Suppressor macrophage treated with lipopolysaccharide for 4 hours (primary cell): ENCODE measurements at regions not wholly inside any gene's neighbourhood (a gene's known extent, or its start where the extent isn't known, plus 50 kb on each side); places are given as distances from the start of the nearest gene placed in this dataset.
"Not testable (repeated sequence)": the region's sequence is repeated elsewhere in the genome, so short reads cannot be mapped to it uniquely, and the experiment has no call there.

Source experiments
- DNase-seq: peaks from one replicate; pipeline ENCODE4 v3.0.0-alpha.2; 2020

DNA sequence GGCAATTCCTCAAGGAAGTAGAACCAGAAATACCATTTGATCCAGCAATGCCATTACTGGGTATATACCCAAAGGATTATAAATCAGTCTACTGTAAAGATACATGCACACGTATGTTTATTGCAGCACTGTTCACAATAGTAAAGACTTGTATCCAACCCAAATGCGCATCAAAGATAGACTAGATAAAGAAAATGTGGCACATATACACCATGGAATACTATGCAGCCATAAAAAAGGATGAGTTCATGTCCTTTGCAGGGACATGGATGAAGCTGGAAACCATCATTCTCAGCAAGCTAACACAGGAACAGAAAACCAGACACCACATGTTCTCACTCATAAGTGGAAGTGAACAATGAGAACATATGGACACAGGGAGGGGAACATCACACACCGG lies 130.0 kb upstream of the HS3ST4 start:
- not testable (repeated sequence) for DNase-seq

DNA sequence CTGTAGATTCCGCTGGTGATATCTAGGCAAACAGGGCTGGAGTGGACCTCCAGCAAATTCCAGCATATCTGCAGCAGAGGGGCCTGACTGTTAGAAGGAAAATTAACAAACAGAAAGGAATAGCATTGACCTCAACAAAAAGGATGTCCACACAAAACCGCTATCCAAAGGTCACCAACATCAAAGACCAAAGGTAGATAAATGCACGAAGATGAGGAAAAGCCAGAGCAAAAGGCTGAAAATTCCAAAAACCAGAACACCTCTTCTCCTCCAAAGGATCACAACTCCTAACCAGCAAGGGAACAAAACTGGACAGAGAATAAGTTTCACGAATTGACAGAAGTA lies 134.8 kb upstream of the HS3ST4 start:
- not testable (repeated sequence) for DNase-seq

- DNase-seq, result not testable (repeated sequence)
Measured at GRCh38 chr16:25556289-25556967, 135.3 kb upstream of the HS3ST4 start.

- DNase-seq, result no peak
Measured at GRCh38 chr16:25553711-25554436, 137.9 kb upstream of the HS3ST4 start.

GRCh38 chr16:25550647-25551046 lies 141.1 kb upstream of the HS3ST4 start:
- no peak for DNase-seq

- DNase-seq, result no peak
Measured at GRCh38 chr16:25546791-25547190, 145.0 kb upstream of the HS3ST4 start.

DNA sequence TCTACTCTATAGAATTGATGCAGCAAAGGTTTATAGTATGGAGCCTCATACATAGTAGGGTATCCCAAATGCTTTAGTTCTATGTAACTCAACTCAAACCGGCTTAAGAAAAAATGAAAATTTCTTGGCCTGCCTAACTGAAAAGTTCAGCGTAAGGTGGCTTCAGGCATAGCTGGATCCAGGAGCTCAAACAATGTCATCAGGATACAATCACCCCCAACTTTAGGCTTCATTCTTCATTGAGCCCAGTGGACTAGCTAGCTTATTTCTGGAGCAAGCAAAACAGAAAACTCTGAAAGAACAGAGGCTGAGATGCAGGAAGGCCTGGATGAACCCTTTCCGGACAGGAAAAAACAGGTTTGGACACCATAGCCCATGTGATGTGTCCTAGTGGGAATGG lies 147.5 kb upstream of the HS3ST4 start:
- no peak for DNase-seq

GRCh38 chr16:25542306-25542705 lies 149.5 kb upstream of the HS3ST4 start:
- DNase-seq, result no peak

DNA sequence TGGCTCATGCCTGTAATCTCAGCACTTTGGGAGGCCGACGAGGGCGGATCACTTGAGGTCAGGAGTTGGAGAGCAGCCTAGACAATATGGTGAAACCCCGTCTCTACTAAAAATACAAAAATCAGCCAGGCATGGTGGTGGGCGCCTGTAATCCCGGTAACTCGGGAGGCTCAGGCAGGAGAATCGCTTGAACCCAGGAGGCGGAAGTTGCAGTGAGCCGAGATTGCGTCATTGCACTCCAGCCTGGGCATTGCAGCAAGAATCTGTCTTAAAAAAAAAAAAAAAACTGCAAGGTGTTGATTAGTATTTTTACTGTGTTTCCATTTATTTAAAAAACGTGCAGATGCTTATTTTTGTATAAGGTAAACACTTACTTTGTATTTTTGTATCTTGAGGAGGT lies 152.0 kb upstream of the HS3ST4 start:
- not testable (repeated sequence) for DNase-seq

- DNase-seq, result no peak
Measured at GRCh38 chr16:25523183-25523582, 168.6 kb upstream of the HS3ST4 start.

DNA sequence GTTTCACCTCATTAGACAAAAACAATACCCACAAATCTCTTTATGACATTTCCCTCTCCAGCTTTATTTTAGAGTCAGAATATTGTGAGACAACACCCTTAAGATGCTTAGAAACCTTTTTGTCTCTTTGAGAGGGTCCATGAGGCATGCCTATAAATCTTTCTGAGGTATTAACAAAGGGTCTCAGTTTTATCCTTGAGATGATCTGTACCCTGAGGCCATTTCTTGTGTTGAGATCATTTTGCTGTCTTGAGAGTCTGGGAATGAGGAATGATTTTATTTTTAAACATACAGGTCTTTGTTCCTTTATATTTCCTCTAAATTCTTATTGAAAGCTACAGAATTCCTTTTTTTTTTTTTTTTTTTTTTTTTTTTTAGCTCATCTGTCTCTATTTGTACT lies 179.7 kb upstream of the HS3ST4 start:
- DNase-seq, result no peak

GRCh38 chr16:25509456-25509855 lies 182.3 kb upstream of the HS3ST4 start:
- no peak for DNase-seq

DNA sequence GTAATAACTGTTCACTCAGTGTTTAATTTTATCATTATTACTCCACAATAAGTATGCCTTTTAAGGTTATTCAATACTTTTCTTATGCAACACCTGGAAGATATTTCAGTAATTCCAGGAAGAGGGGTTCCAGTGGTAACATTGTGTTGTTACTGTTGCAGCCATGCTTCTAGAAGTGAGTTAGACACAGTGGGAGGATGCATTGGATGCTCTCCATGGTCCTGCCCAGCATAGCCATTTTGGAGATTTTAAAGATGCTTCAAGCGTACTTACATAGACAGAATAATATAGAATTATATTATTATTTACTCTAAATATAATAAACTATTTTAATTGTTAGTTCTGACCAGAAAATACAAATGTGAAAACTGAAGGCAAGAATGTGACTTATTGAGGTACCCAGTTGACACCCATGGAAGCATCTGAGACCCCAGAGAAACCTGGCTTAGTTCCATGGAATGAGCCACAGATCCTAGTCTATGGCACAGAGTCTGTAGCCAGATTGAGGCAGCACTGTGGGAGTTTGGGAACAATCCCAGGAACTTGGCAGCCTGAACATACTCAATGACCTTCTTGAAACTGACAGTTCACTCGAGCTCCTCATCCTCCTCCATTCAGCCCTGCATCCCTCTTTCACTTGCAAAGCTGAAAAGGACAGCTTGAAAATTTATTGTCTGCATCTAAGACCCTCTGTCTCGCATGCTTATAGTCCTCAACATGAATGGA lies 190.1 kb upstream of the HS3ST4 start:
- DNase-seq, result no peak

GRCh38 chr16:25494292-25494691 lies 197.5 kb upstream of the HS3ST4 start:
- no peak for DNase-seq

DNA sequence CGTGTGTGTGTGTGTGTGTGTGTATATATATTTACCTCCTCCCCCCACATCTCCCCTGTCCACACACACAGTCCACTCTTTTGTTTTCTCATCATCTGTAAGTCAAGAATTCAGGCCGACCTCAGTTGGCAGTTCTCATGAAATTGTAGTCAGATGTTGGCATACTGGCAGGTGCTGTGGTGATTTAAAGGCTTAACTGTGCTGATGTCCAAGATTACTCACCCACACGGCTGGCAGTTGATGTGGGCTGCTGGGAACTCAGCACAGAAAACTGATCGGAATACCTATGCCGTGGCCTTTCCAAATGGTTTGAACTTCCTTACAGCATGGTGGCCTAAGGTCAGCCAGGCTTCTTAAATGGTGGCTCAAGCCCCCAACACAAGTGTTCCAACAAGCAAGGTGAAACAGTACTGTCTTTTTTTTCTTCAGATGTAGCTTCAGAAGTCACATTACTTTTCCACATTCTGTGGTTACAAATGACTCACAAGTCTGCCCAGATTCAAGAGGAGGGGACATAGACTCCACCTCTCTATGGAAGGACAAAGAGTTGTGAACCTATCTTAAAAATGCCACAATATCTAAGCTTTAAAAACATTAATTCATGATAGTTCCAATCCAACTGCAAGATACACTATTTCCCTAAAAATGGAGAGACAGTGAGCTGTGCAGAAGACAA lies 198.5 kb upstream of the HS3ST4 start:
- no peak for DNase-seq

GRCh38 chr16:25488435-25488834 lies 203.3 kb upstream of the HS3ST4 start:
- no peak for DNase-seq

- no peak for DNase-seq
Measured at GRCh38 chr16:25487888-25488287, 203.9 kb upstream of the HS3ST4 start.

DNA sequence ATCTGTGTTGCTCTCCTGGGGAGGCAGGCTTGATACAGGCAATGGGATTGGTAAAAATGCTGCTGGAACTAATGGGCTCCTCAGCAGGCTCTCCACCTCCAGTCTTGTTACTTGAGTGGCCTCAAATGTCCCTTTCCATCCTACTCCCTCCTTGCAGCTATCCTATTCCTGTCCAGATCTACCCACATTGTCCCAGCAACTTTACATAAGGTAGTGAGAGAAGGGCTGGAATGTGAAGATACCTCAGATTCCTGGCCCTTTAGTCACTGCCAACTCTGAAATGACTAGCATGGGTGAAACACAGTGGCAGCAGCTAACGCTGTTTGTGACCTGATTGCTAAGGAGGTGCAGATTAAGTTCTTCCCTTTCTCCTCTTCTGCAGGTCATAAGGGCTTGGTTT lies 210.1 kb upstream of the HS3ST4 start:
- no peak for DNase-seq

- no peak for DNase-seq
Measured at GRCh38 chr16:25478476-25478875, 213.3 kb upstream of the HS3ST4 start.

GRCh38 chr16:25464058-25464457 lies 206.4 kb upstream of the ZKSCAN2 start:
- no peak for DNase-seq

DNA sequence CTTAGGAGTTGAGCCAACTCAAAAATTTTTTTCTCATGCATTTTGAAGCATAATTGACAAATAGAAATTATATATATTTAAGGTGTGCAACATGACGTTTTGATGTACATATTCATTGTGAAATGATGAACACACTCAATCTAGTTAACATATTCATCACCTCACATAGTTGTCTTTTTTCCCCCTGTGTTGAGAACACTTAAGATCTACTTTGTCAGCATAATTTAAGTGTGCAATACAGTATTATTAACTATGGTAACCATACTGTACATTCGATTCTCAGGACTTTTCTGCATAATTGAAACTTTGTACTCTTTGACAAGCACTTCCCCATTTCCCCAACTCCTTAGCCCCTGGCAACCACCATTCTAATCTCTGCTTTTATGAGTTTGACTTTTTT lies 192.2 kb upstream of the ZKSCAN2 start:
- DNase-seq, result no peak

GRCh38 chr16:25443994-25444393 lies 186.3 kb upstream of the ZKSCAN2 start:
- no peak for DNase-seq

DNA sequence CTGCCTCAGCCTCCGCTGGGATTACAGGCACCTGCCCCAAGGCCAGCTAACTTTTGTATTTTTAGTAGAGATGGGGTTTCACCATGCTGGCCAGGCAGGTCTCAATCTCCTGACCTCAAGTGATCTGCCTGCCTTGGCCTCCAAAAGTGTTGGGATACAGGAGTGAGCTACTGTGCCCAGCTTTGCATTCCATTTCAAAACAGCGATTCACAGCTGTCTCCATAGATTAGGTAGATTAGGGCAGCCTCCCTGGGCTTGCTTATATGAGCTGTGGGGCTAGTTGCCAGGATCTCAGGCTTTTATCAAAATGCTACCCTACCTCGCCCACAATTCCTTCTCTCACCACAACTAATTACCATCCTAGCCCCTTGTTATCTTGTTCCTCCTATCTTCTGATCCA lies 176.4 kb upstream of the ZKSCAN2 start:
- no peak for DNase-seq

DNA sequence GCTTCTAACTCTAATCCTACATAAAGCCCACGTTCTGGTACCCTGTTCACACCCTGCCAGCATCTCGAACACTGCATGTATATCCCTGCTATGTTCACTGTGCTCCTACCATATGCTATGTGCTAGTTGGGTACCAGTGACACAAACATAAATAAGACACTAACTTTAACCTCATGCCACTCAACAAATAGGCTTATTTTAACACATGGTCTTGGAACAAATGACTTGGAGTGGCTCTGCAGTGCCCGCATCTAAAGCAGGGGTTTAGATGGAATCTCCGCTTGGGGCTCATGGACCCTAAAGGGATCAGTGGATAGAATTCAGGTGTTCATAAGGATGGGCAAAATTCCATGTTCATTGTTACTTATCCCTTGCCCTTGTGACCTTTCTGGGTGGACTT lies 175.7 kb upstream of the ZKSCAN2 start:
- DNase-seq, result no peak
